ENCODE measurements at regions not wholly inside any gene's neighbourhood (a gene's known extent, or its start where the extent isn't known, plus 50 kb on each side); places are given as distances from the start of the nearest gene placed in this dataset.

DNA sequence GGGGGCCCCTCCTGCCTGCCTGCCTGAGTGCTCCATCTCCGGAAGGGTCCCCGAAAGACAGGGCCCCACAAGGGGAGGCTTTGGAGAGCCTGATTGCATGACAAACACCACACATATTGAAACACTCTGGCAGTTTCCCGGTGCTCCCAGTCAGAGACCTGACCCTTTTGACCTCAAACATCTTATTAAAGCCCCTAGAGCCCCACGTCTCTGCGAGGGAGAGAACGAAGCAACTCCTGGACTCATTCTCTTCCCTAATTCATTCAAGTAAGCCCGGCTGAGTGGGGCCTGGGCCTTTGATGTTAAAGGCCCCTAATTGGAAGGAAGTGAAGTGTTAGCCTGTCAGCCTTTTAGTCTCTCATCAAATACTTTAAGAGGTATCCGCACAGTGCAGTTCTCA lies 335.6 kb downstream of the CYRIA start:
- DNase-seq = no peak

DNA sequence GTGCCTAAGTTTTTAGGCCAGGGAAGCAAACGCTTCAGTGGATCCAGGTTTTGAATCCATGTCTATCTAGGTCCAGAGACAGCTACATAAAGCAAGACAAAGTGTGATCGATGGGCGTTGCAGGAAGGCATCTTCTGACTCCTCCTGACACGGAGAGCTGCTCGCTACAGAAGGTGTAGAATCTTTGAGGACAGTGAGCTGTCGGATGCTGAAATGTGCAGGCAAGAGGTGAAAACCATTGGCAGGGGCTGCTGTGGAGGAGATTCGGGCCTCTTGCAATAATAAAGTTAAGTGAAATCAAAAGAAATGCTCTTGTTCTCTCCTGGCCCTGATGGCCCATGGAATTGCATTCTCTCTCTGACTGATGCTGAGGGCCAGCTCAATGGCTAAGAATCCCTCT lies 336.2 kb downstream of the CYRIA start:
- no peak for DNase-seq

DNA sequence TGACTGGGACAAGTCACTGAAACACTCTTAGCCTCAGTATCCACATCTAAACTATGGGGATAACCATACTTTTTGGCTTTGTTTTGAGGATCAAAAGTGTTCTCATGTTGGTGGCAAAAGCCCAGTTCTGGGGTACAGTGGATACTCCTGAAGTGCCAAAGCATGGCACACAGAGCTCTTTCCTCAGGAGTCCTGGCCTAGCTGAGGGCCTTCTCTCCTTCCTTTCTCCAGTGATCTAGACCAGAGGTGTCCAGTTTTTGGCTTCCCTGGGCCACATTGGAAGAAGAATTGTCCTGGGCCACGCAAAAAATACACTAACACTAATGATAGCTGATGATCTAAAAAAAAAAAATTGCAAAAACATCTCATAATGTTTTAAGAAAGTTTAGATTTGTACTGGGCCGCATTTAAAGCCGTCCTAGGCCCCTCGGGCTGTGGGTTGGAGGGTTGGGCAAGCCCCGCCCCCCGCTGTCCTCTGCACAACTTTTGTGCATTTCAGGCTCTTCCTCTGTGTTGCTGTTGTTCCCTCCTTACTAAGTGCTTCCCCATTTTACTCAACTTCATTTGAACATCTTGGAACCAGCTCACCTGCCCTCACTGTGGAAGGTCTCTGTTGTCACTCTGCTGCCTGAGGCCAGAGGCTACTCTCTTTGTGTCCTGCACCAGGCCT lies 337.0 kb downstream of the CYRIA start:
- no peak for DNase-seq

DNA sequence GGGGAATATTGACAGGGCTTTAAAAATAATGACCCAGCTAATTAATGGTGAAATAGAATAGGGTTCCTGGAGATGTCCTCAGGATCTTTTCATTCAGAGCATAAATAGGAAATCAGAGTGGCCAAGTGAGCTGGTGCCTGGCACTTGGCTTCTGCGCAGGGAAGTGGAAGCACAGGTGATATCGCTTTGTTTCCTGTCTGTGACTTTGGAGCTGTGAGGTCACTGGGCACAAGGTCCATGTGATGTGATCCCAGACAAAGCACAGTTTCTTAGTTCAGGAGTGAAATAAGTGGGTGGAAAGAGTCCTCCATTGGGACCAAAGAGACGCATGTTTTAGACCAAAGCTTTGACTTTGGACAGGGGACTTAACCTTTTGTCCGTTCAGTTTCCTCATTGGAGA lies 338.3 kb downstream of the CYRIA start:
- DNase-seq = no peak

DNA sequence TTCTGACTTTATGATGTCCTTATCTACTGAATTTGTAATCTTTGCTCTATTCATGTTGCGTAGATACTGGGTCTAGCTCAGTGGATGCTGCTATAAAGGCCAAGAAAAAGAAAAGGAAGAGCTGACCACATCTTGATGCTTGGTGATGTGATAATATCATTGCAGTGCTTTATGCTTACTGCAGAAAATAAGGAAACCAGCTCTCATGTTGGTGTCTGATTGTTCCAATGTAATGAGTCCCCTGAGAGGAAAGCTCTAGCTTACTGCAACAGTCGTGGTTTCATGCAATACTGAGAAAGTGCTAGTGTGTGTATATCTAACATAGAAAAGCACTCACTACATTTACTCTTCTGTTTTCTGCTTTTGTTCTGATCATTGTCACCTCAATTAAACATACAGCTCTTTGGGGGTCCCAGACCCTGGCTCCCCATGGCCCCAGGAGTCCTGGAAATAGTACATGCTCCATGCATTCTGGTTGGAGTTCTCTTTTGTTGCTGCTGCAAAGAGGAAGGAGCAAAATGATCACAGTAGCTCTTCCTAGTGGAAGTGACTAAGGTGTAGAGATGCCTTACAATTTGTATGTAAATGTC lies 338.8 kb downstream of the CYRIA start:
- no peak for DNase-seq

DNA sequence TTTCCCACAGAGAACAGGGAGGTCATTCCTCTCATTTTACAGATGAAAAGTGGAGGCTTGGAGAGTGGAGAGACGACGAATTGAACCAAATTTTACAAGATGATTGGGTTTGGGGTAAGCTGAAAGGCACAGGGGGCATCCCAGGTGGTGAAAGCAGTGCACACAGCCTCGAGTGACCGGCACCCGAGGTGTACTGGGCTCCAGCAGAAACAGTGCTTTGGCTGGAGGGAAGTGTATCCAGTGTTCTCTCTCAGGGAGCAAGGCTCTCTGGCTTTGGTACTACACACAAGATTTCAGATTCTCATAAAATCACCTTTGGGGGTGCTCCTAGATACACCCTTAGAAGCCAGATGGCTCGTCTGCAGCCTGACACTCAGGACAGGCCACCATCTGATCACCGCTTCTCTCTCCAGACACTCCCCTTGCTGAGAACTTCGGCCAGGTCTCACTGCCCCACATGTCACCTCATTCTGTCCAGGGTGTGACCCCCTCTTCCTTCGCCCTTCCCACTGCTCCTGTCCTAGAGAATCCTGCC lies 339.6 kb downstream of the CYRIA start:
- DNase-seq = no peak

DNA sequence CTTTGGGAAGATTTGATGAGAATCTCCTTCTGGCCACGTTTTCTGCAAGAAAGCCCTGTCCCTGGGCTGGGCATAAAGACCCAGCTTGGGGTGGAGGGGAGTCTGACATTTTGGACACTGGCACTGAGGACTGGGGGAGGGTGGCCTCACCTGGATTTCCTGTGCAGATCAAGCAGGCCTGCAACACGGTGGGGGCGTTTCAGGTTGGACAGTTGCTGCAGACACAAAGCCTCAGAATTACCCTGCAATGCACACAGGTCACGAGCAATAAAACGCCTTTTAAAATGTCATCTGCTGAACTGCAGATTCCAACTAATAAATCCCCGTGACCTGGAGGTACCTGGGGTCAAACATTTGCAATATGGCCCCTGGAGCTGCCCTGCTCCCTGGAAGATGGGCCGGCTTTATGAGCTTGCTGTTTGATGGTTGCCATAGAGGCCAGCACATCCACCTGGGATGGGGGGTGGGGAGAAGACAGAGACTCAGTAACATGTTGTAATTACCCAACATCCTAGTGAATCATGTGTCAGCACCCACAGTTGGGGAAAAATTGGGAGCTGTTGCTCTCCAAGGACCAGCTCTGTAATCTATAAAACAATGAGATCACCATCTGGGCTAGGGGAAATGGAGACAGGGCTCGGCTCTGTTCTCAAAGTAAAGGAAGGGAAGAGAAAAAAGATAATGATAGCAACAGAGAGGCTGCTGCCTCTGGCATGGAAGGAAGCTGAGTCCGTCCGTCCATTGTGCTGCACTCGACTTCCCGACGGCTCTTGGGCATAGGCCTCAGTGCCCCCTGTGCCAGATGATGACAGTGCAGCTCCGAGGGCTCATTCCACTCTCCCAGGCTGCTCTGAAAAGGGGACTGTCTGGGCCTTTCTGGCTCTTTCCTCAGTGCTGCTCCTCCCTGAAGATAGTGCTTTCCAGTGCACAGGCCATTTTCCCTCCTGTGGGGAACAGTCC lies 340.3 kb downstream of the CYRIA start:
- no peak for DNase-seq

DNA sequence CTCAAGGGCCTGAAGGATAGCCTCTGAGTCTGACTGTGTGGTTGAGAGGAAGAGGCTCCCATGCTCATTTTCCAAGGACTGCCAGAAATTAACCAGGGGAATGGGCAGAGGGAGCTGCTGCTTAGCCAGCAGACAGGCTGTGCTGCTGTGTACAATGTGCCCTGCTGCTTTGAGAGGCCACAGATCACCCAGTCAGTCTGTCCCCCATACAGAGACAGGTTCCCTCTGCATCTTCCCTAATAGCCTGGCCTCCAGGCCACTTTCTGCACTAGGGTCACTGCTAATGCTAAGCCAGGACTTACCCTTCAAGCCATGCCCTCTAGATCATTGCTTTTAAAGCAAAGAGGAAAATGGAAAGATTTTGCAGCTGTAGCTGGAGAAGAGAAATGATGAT lies 341.1 kb downstream of the CYRIA start:
- DNase-seq = no peak

DNA sequence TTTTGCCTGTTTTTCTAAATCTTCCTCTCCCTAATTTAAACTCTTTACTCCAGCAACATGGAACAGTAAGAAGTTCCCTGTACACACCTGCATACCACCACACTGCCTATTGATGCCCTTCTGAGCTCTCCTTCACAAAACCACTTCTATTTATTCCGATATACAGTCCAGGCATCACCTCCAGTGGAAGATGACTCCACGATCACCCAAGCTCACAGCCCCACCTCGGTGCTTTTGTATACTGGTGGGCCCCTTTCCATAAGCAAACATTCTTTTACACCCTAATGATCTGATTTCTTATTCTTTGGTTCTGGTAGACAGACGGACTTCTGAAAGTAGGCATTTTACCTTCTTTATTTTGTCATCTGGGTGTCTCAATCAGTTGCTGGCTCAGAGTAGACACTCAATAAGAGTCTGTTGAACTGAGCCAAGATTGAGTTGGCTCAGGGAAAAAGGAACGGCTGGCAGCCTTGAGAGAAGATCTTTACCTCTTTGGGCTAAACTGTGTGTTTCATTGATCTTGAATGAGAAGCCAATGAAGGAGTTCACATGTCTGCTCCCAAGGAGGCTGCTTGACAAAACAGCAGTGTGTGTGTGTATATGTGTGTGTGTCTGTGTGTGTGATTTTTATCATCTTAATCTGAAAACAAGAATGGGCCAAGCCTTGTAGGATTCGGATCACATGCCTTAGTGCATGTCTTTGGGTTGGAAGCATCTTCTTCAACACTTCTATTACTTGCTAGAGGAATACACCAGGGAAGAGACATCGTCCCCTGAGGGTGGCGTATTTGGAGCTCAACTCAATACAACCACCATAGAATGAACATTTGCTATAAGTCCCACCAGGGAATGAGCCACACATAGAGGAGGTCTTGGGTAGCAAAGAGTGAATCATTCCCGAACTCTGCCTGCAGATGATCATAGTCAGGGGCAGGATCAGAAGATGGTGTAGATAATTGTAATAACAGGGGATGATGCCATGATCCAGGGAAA lies 341.8 kb downstream of the CYRIA start:
- no peak for DNase-seq

DNA sequence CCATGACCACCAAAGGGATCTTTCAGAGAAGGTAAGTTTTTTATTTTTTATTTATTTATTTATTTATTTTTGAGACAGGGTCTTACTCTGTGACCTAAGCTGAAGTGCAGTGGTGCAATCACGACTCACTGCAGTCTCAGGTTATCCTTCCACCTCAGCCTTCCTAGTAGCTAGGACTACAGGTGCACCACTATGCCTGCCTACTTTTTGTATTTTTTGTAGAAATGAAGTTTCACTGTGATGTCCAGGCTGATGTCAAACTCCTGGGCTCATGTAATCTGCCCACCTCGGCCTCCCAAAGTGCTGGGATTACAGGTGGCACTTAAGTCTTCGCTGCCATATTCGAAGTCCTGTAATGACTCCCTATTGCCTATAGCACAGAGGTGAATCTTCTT lies 342.5 kb downstream of the CYRIA start:
- no peak for DNase-seq

DNA sequence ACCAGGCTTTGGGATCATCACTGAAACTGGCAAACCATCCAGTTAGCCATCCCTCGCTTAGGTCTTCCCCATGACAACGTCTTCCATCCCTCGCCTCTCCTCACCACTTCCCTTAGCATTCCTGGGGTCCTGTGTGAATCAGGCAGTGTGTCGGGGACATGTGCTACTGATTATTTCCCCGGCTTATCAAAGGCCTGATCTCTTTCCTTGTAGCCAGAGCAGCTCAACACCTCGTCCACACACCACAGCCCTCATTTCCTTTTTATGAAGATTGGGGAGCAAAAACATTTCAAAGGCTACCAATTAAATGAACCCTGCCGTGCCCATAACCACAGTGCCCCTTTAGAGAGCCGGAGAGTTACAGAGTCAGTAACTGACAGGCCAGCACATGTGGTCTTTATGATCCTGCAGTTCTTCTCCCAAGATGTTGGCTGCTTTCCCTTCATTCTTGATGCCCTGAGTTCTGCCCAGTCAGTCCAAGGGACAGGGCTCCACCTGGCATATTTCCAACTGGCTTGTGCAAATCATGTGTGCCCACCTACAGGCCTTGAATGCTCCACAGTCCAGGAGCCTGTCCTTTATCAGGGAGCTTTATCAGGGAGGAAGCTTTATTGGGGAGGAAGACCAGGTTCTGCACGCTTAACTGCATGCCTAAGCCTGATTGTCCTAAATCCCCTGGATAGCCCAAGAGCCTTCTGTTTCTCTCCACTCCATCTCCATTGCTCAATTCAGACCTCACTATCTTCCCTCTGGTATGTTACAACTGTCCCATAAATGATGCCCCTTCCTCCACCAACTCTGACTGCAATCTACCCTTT lies 343.1 kb downstream of the CYRIA start:
- DNase-seq = no peak

DNA sequence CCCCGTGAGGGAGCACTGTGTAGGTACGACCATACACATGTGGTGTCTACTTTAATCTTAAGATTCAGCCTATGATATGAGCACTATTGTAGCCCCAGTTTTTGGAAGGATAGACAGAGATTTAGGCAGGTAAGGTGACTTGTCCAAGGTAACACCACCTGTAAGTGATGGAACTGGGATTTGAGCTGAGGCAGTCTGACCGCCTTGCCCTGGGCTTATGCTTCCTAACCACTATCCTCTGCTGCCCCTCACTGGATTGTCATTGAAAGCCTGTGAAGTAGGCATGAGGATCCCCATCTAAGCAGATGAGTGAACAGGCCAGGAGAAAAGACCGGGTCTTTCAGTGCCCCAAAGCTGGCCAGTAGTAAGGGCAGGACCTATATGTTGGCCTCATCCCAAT lies 343.8 kb downstream of the CYRIA start:
- no peak for DNase-seq

DNA sequence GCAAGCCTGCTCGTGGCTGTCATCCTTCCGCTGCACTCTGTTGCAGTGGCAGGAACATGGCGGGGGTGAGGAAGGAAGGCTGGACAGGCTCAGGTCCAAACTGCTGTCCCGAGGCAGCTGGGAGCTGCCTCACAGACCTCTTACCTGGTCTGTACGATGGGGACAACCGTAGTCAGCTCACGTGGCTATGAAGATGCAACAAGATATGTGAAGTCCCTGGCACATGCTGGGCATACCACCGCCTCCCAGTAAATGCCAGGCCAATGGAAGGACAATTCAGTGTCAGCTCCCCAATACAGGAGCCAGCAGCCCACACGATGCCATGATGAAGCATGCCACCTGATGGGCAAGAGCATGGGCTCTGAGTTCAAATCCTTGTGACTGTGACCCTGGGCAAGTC lies 344.4 kb downstream of the CYRIA start:
- DNase-seq = no peak

DNA sequence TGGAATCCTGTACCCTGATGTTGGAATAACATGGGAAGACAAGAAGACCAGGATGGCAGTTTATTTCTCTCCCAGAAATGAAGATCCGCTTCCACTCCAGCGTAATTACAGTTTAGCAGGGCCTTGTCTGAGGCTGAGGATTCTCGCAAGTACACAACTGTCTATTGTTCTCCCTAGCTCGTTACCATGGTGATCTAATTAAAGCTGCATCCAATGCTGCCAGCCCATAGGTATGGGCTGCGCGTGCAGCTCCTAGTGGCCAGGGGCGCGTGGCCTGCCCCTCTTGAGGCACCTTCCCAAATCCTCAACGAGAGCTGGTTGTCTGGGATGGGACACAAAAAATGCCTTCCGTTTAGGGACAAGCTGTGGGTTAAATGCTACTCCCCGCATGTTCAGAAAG lies 344.9 kb downstream of the CYRIA start:
- DNase-seq = no peak

DNA sequence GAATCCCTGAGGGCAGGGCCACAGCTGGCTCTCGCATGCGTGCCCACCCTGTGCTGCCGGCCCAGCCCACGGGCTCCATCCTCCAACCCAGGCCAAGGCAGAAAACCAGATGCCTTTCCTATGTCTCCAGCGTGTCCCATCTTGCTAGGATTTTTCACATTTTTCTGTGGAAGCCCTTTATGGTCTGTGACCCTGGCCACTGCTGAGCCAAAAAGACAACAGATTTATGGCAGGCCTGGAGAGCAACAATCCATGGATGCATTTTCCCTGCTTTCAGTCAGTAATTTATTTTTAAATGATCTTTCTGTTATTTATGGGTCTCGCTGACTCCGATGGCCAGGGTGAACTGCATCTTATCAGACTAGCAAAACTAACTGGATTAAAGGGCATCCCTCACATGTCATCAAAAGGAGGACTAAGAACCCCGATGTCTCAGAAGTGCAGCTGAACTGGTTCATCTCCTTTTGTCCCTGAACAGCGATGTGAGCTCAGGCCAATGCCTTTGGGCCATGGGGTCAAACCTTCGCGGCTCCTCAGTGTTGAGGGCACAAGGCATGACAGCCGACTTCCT lies 346.0 kb downstream of the CYRIA start:
- DNase-seq = no peak

DNA sequence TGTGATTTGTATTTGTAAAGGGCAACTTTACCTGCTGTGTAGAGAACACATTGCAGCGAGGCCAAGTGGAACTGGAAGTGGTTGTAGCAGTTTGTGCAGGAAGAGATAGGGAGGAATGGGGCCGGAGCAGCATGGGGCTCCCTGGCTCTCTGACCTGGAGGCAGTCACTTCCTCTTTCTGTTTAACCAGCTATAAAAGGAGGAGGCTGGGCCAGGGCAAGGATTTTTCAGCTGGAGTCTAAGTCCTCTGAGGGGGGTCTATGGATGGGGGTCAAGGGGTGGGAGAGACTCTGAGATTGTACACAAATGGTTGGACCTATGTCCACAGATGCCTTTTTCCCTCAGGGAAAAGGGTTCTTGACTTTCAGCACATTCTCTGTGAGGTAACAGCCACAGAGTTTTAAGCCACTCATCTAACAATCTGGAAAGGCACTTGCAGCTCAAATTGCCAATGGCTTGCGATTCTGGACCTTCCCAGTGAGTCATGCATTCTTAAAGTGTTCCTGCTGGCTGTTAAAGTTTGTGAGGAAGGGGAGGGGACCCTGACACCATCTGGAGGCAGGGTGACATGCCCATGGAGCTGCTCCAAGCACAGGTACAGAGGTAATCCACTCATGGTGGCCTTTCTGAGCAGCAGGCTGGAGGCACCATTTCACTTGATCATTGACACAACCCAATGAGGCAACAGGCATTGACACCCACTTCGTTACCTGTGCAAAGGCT lies 347.0 kb downstream of the CYRIA start:
- DNase-seq = no peak

DNA sequence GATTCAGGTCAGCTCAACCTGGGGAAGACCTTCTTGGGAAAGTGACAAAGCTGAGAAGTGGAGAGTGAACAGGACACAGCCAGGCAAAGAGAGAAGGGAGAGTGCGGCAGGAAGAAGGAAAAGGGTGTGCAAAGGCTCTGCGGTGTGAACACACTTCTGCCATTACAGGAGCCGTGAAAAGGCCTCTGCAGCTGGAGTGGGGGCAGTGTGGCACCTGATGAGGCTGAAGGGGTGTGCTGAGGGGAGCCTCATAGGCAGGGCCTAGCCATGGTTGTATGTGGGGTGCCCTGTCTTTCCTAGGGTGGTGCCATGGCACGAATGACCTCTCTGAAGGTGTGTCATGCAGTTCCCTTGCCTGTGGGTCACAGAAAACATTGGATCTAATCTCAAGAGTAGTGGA lies 347.6 kb downstream of the CYRIA start:
- no peak for DNase-seq

DNA sequence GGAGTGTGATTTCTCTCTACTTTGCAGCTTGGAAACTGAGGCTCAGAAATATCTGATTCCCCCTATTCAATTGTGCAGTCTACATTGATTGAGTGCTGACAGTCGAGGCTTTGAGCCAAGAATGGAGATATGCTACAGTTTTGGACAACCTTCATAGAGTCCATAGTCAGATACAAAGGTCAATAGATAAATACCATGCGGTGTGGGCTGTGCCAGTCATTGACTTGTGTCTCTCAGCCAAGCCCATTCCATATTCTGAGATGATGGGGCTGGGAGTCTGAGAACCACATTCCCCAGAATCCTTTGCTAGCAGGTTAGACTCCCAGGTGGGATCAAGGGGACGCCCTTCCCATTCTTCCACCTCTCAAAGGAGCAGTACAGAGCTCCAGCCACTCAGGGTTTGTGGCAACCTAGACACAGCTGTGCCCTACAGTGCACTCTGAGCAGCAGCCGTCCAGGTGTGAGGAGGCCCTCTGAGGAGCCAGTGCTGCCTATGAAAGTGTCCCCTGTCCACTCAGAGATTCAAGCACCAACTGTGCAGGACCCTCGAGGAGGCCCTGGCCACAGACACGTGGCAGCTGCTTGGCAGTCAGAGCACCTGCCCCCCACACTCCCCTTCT lies 348.3 kb downstream of the CYRIA start:
- no peak for DNase-seq

DNA sequence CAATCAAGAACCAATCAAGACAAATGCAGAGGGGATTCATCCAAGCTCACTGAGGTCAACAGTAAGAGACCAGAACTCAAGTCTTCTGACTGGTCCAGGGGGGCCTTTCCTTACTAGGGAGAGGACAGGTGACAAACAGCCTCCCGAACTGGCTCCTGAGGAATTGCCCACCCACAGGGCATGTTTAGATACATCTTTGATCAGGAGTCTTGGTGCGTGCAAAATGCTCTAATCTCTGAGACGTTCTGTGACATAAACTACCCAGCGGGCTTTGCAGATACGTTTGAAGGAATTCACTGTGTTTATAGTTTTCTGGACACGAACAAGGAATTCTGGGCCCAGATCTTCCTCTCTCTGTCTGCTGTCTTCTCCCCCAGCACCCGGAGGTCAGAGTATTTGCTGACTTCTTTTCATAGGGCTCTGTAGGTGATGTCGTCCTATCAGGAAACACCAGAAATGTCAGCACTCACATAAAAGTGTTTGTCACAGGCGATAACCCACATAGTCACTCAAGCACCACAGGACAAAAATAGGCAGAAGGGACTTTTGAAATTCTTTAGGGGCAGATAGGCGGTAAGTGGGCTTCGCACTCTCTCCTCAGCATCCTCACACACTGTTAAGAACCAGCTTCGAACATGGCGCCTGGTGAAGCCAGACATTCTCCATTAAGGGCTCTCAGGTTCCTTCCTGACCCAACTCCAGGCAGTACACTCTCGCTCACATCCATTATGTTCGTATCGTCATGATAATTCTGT lies 349.0 kb downstream of the CYRIA start:
- DNase-seq = no peak
